ENCODE measurements at regions not wholly inside any gene's neighbourhood (a gene's known extent, or its start where the extent isn't known, plus 50 kb on each side); places are given as distances from the start of the nearest gene placed in this dataset.

DNA sequence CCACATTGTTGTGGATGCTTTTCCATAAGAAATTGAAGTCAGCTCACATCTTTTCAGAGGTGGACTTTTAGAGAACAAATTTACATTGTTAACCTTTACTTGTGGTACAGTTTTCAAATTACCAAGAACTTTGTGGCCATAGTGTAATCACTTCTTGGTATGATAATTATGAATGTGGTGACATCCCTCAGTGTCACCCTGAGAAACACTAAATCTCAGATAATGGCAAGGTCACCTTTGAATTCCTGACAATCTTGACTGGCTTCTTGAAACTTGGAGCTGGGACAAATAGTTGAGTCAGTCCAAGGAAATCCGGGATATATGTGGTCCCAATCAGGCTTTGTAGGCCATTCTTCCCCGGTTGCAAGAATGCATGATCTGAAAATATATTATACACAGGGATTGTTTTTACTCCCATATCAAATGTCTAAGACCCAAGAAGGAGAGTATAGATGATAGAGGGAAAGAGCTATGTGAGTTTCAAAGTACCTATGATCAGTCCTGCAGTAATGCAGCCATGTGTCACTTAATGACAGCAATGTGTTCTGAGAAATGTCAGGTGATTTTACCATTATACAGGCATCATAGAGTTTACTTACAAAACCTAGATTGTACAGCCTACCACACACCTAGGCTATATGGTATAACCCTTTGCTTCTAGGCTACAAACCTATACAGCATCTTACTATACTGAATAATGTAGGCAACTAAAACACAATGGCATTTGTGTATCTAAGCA lies 120.8 kb upstream of the MTHFD1L start:
- TF ChIP-seq MXI1 (conservative IDR thresholded peaks at IDR 0.05; ENCODE audit: poor library complexity, severe bottlenecking) (no peak), EP300 (conservative IDR thresholded peaks at IDR 0.05; ENCODE audit: poor library complexity, severe bottlenecking) (no peak), TAF1 (IDR thresholded peaks at IDR 0.05; ENCODE audit: low read depth) (no peak), POLR2AphosphoS5 (IDR thresholded peaks at IDR 0.05) (no peak), SMC3 (conservative IDR thresholded peaks at IDR 0.05; ENCODE audit: poor library complexity) (no peak), EZH2 (IDR thresholded peaks at IDR 0.05; ENCODE audit: borderline replicate concordance, insufficient read depth, low read length, poor library complexity, severe bottlenecking) (no peak), RAD21 (conservative IDR thresholded peaks at IDR 0.05) (no peak)
- TF ChIP-seq, protein P1, sequence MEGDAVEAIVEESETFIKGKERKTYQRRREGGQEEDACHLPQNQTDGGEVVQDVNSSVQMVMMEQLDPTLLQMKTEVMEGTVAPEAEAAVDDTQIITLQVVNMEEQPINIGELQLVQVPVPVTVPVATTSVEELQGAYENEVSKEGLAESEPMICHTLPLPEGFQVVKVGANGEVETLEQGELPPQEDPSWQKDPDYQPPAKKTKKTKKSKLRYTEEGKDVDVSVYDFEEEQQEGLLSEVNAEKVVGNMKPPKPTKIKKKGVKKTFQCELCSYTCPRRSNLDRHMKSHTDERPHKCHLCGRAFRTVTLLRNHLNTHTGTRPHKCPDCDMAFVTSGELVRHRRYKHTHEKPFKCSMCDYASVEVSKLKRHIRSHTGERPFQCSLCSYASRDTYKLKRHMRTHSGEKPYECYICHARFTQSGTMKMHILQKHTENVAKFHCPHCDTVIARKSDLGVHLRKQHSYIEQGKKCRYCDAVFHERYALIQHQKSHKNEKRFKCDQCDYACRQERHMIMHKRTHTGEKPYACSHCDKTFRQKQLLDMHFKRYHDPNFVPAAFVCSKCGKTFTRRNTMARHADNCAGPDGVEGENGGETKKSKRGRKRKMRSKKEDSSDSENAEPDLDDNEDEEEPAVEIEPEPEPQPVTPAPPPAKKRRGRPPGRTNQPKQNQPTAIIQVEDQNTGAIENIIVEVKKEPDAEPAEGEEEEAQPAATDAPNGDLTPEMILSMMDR (IDR thresholded peaks at IDR 0.05; ENCODE audit: poor library complexity, severe bottlenecking): no peak
- TF ChIP-seq, protein P2, sequence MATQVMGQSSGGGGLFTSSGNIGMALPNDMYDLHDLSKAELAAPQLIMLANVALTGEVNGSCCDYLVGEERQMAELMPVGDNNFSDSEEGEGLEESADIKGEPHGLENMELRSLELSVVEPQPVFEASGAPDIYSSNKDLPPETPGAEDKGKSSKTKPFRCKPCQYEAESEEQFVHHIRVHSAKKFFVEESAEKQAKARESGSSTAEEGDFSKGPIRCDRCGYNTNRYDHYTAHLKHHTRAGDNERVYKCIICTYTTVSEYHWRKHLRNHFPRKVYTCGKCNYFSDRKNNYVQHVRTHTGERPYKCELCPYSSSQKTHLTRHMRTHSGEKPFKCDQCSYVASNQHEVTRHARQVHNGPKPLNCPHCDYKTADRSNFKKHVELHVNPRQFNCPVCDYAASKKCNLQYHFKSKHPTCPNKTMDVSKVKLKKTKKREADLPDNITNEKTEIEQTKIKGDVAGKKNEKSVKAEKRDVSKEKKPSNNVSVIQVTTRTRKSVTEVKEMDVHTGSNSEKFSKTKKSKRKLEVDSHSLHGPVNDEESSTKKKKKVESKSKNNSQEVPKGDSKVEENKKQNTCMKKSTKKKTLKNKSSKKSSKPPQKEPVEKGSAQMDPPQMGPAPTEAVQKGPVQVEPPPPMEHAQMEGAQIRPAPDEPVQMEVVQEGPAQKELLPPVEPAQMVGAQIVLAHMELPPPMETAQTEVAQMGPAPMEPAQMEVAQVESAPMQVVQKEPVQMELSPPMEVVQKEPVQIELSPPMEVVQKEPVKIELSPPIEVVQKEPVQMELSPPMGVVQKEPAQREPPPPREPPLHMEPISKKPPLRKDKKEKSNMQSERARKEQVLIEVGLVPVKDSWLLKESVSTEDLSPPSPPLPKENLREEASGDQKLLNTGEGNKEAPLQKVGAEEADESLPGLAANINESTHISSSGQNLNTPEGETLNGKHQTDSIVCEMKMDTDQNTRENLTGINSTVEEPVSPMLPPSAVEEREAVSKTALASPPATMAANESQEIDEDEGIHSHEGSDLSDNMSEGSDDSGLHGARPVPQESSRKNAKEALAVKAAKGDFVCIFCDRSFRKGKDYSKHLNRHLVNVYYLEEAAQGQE (IDR thresholded peaks at IDR 0.05; ENCODE audit: borderline replicate concordance): no peak
- no peak overlapping the region for H3K27ac ChIP-seq (ENCODE audit: low read length)

DNA sequence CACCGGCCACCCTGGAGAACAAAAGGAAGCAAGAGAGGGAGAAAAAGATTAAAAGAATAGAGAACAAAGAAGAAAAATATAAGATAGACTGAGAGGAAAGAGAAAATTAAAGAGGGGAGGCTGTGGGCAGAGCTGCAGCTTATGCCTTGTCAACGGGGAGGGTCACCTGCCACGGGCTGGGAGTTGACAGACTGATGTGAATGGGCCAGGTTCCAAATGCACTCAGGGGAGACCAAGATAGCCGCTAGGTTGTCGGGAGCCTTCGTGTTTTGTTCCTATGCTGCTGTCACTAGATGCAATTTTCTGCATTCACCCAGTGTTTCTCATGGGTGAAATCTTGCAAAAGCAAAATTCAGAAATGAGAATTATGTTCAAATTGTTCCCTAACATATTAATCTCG lies 119.6 kb upstream of the MTHFD1L start:
- Histone ChIP-seq H3K9me2 (ENCODE audit: insufficient read depth, low read length) (no peaks in the 10 kb centered on the region), H3K4me3 (ENCODE audit: low read length) (no peak overlapping the region), H3K27ac (ENCODE audit: low read length) (no peak overlapping the region), H3F3A (ENCODE audit: insufficient read depth, low read length, poor library complexity, severe bottlenecking) (no peaks in the 10 kb centered on the region), H3K9me3 (ENCODE audit: low read length) (no peaks in the 10 kb centered on the region), H3K27me3 (ENCODE audit: insufficient read depth, low read depth, low read length) (no peaks in the 10 kb centered on the region), H2AFZ (ENCODE audit: low read depth, low read length) (no peak overlapping the region), H3K36me3 (ENCODE audit: insufficient read depth, low read length) (no peaks in the 10 kb centered on the region), H3K79me2 (replicated peaks; ENCODE audit: insufficient read depth, low read length) (peaks cover 6% of the 10 kb centered on the region), H3K9ac (ENCODE audit: low read length) (no peak overlapping the region), H3K4me2 (ENCODE audit: low read length) (no peak overlapping the region), H4K20me1 (ENCODE audit: insufficient read depth) (no peaks in the 10 kb centered on the region)
- TF ChIP-seq POLR2AphosphoS5 (IDR thresholded peaks at IDR 0.05): no peak
- TF ChIP-seq MXI1 (conservative IDR thresholded peaks at IDR 0.05; ENCODE audit: poor library complexity, severe bottlenecking): no peak
- no peak for TF ChIP-seq SMC3 (conservative IDR thresholded peaks at IDR 0.05; ENCODE audit: poor library complexity)
- no peak for TF ChIP-seq EP300 (conservative IDR thresholded peaks at IDR 0.05; ENCODE audit: poor library complexity, severe bottlenecking)

More for the DNA sequence above, 120.8 kb upstream of the MTHFD1L start:
- H3K9me2 ChIP-seq (ENCODE audit: insufficient read depth, low read length): no peaks in the 10 kb centered on the region
- H3K79me2 ChIP-seq (replicated peaks; ENCODE audit: insufficient read depth, low read length): peaks cover 6% of the 10 kb centered on the region
- no peaks in the 10 kb centered on the region for H3F3A ChIP-seq (ENCODE audit: insufficient read depth, low read length, poor library complexity, severe bottlenecking)
- no peak overlapping the region for H3K4me3 ChIP-seq (ENCODE audit: low read length)
- no peaks in the 10 kb centered on the region for H3K27me3 ChIP-seq (ENCODE audit: insufficient read depth, low read depth, low read length)
- no peak overlapping the region for H2AFZ ChIP-seq (ENCODE audit: low read depth, low read length)
- no peaks in the 10 kb centered on the region for H3K9me3 ChIP-seq (ENCODE audit: low read length)
- H3K9ac ChIP-seq (ENCODE audit: low read length): no peak overlapping the region
- no peaks in the 10 kb centered on the region for H4K20me1 ChIP-seq (ENCODE audit: insufficient read depth)
- no peak overlapping the region for H3K4me2 ChIP-seq (ENCODE audit: low read length)
- H3K36me3 ChIP-seq (ENCODE audit: insufficient read depth, low read length): no peaks in the 10 kb centered on the region

Measured in neural cell (in vitro differentiated cells).